Pulmonary artery endothelial cell (primary cell): ENCODE measurements at regions not wholly inside any gene's neighbourhood (a gene's known extent, or its start where the extent isn't known, plus 50 kb on each side); places are given as distances from the start of the nearest gene placed in this dataset.

Source experiments
- DNase-seq: peaks from one replicate; pipeline ENCODE4 v3.0.0-alpha.2; 2011; ENCODE audit warnings: low read depth, low spot score

DNA sequence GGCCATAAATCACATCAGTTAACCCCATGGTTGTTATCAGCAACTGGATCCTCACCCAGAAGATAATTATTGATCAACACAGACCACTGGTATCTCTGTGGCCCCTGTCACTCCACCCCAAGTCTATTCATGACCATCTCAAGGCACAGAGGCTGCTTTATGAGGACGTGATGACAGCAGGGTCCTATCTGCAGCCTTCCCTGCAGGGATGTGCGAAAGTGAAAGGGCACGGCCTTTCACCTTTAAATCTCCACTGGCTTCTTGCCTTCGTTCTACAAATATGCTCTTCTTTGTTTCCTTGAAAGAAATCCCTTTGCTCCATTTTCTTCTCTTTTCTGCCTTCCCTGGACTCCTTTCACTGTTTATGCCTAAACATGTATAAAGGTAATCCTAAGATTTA, 170.6 kb upstream of the EDNRA start:
- DNase-seq = no peak

DNA sequence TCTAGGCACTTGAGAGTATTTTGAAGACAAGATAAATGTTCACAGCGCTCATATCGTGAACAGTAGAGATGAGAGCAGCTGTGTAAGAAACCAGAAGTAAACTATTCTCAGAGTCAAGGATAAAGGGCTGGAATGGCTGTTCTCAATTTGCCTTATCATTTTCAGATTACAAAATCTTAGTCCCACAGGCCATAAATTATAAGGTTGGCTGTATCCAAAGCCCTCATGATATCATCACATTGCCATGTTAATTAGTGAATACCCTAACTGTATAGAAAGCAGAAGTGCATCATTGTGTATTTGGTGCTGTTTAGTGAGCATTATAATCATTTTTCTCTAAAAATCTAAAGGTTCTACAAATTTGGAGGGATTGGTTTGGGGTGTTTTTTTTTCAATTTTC, 168.9 kb upstream of the EDNRA start:
- no peak for DNase-seq

DNA sequence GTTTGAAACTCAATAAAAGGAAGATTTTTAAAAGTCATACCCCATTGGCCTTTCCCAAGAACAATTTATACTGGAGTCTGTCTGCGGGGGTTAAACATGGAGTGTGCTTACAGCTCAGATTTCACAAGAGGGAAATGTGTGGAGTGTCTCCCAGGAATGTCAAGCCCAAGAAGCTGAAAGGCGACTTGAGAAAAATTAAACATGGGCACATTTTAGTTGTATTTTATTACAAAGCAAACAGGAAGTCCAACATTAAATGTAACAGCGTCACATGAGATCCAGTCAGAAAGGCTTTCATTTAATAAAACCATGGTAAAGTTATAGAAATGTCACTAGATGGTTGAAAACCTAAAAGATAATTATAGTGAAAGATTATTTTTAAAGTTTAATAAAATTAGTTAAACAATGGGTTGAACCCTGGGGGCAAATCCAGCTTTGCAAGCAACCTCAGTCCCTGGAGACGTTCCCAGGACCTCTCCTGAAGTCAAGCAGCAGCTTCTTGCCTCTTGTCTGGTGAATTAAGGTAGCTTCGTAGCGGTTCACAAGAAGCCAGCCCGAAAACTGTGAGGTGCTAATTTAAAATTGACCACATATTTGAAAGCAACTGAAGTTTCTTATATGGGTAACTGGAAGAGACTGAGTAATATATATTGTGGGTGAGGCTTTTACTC, 168.4 kb upstream of the EDNRA start:
- no peak for DNase-seq

DNA sequence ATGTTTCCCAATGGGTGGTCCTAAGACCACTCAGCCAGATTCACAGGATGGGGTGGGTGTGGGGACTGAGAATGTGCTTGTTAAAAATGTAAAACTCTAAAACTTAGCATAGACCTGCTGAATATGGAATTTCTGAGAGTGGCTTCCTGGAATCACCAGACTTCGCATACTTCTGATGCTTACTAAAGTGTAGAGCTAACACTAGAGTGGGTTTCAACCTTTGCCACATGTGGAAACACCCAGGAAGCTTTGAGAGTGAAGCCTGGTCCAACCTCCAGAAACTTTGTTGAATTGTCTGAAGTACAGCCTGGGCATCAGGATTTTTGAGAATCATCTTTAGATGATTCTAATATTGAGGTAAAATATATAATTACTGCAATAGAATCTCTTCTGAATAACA, 167.8 kb upstream of the EDNRA start:
- no peak for DNase-seq

DNA sequence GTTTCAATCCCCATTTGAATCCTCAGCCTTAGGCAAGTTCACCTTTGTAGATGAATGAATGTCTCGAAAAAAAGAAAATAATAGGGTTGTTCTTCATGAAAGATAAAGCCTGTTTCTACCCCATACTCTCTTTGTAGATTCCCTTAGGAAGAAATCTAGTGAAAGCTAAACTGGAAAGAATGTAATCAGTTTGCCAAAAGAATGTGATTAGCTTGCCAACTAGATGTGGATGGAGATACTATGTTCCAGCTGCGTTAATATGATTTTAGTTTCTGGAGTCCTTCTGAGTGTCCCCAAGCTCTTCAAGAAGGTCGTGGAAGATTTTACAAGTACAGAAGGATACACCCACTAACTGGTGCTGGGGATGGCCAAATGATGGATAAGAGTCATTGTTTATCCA, 162.3 kb upstream of the EDNRA start:
- no peak for DNase-seq

DNA sequence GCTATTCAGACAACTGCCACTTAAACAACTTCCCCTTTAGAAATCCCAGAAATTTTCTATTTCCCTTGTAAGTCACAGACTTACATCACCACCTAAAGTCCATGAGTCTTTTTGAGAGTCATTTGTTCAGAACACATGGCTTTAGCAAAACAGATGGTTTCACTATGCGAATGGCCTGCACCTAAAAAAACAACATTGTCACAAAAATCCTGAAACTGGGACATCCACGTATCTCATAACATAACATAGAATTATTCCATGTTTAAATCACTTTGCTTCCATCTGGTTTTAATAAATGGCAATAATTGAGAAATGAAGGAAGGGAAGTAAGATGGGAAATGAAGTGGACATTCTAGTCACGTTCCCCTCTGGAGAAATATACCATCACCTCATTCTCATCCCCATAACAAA, 155.3 kb upstream of the EDNRA start:
- DNase-seq = no peak

DNA sequence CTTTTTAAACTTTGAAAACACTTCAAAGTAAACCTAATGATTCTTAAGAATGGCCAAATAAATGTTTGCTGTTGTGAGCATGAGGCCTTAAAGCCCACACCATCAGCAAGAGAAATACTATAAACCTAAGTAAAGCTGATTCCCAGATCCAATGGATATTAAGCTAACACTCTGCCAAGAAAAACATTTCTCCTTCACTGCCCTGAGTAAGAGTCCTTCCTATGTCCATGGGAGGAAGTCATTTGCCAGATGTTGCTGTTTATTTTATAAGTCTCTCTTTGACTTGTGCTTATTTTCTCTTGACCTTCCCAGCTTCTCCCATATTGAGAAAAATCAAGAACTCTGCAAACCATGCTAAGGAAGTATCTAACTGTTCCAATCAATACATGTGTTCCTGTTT, 154.3 kb upstream of the EDNRA start:
- peak; percentile 55 for DNase-seq

DNA sequence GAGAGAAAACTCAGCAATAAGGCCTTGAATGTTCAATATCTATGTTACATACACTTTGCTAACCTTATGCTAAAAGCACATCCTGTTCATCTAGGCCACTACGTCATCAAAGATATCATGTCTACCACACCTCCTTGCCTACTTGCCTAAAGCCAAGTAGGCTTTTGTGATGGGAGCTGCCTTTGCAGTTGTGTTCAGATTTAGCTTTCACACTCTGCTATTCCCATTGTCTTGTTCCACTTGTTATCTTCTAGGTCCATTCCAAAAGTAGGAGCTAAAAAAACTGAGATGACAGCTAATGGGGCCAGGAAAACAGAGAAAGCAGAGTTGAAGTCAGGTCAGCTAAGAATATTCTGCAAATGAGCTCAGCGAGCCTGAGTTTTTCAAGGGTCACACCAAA, 153.6 kb upstream of the EDNRA start:
- no peak for DNase-seq

DNA sequence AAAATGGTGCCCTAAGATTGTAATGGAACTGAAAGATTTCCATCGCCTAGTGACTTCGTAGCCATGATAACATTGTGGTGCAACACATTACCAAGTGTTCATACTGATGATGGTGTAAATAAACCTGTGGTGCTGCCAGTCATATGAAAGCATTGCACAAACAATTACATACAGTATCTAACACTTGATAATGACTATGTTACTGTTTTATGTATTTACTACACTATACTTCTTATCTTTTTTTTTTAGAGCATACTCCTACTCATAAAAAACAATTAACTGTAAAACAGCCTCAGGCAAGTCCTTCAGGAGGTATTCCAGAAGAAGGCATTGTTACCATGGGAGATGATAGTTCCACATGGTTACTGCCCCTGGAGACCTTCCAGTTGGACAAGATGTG, 152.7 kb upstream of the EDNRA start:
- DNase-seq = no peak

DNA sequence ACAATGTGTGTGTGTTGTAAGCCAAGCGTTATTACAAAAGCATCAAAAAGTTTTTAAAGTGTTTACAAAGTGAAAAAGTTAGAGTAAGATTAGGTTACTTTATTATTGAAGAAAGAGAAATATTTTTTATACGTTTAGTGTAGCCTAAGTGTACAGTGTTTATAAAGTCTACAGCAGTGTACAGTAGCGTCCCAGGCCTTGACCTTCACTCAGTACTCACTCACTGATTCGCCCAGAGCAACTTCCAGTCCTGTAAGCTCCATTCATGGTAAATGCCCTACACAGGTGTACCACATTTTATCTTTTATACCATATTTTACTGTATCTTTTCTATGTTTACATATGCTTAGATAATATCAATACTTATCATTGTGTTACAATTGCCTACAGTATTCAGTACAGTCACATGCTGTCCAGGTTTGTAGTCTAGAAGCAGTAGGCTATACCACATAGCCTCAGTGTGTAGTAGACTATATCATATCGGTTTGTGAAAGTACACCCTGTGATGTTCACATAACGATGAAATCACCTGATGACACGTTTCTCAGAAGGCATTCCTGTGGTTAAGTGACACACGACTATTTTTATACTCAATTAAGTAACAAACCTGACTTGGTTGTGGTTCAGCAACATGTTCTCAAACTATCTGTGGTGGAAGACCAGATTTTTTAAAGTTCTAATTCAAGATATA, 152.0 kb upstream of the EDNRA start:
- DNase-seq = no peak

DNA sequence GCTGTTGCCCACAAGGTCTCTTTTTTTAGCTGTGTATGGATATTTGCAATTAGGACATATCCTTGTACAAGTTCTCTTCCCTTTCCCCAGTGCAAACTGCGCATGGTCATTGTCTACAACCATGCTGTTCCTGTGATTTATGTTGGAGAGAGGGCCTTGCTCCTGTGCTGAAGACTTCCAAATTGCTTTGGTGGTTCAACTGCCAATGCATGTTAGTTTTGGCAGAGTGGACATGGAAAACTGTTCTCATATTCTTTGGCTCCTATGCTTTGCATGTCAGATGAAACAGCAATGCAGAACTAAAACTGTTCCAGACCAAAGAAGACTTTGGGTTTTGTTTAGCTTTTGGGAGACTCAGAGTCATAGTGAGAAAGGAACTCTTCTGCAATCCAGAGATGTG, 148.8 kb upstream of the EDNRA start:
- no peak for DNase-seq

DNA sequence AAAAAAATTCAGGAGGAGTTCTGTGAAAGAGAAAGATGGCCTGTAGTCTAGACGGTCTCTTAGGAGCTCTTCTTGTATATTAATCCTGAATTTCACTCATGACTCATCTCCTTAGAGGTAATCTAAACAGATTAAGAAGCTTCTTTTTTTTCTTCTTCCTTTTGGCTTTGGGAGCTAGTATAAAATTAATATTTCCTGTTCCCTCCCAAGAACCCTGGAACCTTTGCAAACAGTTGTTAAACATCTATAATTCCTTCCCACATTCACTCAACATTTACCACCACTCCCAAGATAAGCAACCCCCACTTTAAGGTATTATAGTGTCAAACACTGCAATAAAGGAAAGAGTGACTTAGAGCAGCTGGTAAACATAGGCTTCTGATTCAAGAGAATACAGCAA, 146.4 kb upstream of the EDNRA start:
- DNase-seq = no peak

DNA sequence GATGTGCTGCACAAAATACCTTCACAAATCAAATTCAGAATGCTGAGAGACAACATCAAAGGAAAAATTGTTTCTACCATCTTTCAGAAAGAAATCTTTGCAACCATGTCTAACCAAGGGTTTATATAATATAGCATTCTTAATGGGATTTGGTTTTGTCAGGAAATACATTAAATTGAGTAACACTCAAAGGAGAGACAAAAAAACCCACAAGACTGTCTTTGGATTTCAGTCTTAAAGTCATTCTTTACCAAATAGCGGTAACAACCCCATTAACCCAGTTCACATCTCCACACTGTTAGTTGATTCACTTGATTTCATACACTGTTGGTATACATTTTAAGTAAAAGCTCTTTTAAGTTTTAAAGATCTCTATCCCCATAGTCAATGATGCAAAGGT, 145.7 kb upstream of the EDNRA start:
- DNase-seq = no peak

DNA sequence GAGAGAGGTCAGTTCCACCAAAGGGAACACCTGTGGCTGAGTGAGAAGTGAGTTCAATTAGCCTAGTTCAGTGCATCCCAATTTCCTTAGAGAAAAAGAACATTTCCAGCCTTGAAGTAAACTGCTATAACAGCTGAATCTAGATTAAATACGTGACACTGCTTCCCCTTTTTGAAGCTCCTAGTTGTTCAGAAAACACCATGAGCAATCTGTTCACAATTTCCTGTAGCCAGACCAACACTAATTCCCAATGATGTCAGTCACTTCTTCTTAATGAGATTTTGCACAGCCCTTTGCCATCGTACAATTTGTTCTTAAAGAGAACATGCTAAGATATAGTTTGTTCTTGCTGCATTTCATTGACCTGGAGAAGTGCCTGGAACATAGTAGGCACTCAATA, 144.6 kb upstream of the EDNRA start:
- peak; percentile 20 for DNase-seq

DNA sequence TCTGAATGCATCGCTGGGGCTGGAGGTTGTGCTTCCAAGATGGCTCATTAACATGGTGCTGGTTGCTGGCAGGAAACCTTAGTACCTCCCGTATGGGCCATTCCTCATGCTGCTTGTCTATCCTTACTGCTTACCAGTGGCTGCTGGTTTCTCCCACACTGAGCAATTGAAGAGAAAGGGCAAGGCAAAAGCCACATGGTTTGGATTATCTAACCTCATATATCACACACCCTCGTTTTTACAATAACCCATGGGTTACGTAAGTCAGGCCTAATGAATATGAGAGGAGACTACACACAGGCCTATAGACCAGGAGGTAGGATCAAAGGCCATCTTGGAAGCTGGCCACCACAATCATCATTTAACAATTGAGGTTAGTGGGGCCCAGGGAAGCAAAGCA, 141.8 kb upstream of the EDNRA start:
- no peak for DNase-seq

DNA sequence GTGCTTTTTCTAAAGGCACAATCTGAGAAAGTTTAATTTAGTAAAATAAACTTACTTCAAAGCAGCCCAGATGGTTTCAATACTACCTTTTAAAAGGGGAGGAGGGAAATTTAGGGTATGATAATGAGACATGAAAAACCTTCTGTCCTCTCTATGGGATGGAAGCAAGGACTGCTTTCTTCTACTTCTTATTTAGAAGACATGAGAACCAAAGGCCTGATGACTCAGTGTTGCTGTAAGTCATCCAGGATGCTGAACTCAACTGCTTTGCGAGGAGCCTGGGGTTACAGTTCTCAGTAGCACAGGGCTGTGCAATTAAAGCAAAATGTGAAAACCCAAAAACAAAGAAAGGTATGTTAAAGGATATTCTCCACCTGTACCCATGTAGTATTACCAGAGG, 140.8 kb upstream of the EDNRA start:
- no peak for DNase-seq

DNA sequence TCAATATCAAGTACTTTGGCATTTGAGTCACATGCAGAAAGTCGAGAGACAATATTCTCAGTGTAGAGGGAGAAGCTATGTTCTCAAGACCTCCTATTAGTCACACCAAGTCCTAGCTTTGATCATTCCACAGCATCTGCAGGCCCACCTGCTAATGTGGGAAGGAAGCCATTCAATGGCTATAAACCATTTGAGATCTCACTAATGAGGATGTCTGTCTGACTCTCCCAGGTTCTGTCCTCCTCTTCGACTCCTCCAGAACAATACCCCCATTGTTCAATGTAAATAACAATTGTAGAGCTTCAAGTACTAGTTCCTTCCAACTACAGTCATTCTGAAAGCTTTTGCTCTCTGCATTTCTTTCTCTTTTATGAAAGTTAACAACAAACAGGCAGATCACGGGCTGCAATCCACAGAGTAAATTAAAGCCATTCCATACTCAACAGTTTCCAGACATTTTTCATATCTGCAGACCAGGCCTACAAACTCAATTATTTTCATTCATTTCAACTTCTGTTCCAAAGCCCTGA, 140.2 kb upstream of the EDNRA start:
- no peak for DNase-seq

DNA sequence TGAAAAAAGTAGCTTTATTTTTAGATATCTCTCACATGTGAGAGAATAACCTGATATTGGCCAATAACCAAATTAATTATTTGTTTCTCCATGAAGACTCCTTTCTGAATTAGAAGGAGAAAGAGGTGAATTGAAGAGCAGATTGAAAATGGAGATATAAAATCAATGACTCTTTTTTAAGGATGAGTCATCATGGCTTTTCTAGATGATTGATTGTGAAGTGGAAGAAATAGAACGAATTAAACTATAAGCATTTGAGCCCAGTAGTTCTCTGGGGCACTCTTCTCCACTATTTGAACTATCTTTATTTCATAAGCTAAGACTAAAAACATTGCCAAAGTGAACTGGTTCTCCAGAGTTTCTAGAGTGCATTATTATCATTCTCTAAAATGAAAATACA, 137.2 kb upstream of the EDNRA start:
- DNase-seq = no peak

DNA sequence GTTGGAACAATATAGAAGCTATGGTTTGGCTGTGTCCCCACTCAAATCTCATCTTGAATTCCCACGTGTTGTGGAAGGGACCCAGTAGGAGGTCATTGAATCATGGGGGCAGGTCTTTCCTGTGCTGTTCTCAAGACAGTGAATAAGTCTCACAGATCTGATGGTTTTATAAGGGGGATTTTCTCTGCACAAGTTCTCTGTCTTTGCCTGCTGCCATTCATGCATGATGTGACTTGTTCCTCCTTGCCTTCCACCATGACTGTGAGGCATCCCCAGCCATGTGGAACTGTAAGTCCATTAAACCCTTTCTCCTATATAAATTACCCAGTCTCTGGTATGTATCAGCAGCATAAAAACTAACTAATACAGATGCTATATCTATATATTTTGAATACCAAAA, 135.2 kb upstream of the EDNRA start:
- no peak for DNase-seq

DNA sequence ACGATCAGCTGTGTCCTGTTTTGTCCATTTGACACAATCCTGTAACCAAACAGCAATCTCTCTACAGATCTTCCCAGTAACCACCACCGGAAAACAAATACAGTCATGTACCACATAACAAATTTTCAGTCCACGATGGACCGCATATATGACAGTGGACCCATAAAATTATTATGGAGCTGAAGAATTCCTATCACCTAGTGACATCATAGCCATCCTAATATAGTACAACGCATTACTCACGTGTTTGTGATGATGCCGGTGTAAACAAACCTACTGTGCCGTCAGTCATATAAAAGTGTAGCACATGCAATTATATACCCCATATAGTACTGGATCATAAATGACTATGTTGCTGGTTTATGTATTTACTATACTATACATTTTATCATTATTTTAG, 133.7 kb upstream of the EDNRA start:
- DNase-seq = no peak

DNA sequence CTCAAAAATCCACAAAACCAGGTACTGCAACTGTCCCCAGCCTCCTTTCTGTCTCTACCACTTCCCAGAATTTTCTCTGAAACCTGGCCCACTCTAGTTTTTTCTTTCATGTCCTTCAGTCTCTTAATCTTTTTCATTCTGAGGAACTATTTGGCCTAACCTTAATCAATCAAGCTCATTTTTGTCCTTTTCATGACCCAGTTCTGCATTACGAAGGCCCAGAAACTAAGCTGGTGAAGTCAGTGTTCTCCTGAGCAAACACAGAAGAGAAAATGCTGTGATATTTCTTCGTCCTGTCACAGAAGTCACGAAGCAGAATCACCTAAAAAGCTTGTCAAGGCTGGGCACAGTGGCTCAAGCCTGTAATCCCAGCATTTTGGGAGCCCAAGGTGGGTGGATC, 131.7 kb upstream of the EDNRA start:
- no peak for DNase-seq

DNA sequence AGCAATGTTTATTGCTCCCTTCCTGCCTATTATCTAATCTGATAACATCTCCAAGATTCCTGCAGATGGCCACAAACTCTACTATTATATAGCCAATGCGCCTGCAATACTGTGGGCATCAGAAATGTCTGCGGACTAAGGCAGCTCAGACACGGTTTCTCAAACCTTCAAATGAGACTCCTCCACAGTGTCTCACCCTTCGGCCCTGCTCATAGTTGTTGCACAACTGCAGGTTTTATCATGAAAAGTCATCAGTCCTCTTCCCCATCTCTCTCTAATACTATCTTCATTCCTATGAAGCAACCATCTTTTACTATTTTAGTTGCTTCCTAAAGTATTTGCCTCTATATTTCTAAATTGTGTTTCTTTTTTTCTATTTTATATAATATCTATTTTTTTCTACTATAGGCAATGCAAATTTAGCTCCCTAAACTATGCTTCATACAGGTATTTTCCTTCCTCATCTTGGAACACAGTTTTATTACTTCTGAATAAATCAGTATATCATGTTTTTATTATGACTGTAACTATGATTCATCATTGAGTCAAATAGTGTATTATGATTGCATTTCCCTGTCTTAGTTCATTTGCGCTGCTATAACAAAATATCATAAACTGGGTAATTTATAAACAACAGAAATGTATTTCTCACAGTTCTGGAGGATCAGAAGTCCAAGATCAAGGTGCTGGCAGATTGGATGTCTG, 129.7 kb upstream of the EDNRA start:
- no peak for DNase-seq

DNA sequence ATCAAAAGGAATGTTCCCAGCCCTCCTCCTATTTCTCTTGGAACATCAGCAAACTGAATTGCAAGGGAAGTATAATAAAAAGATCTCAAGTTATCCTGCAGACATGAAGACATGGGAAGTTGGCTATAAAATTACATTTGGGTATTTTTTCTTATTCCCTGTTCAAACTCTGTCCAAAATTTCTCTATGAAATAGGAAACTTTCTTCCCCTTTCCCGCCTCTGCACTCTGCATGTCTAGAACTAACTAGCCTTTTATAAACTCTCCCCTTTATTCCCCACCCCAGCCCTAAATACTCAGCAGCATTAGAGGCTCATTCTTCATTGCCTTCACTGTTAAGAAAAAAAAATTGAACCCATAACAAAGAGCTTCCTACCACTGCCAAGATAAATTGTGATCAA, 126.7 kb upstream of the EDNRA start:
- no peak for DNase-seq
